Testis (tissue), 2 donors: ENCODE measurements at regions not wholly inside any gene's neighbourhood (a gene's known extent, or its start where the extent isn't known, plus 50 kb on each side); places are given as distances from the start of the nearest gene placed in this dataset.
"Not testable (repeated sequence)": the region's sequence is repeated elsewhere in the genome, so short reads cannot be mapped to it uniquely, and the experiment has no call there.

Source experiments
- DNase-seq: peaks from one replicate; pipeline ENCODE4 v3.0.0-alpha.2; 2019
- H3K27ac ChIP-seq, 2 donors: fragments of 200-600 bp; sonication (generic); one replicate each; pipeline ENCODE4 v1.5.1; 2019
- H3K27me3 ChIP-seq: fragments of 200-600 bp; sonication (generic); one replicate; pipeline ENCODE4 v1.5.1; 2019
- H3K36me3 ChIP-seq: fragments of 200-600 bp; sonication (generic); one replicate; pipeline ENCODE4 v1.5.1; 2017; ENCODE audit warnings: low read depth; ENCODE audit errors: missing control alignments
- H3K4me1 ChIP-seq: fragments of 200-600 bp; sonication (generic); one replicate; pipeline ENCODE4 v1.5.1; 2019
- H3K4me3 ChIP-seq, 2 donors: fragments of 200-600 bp; sonication (generic); one replicate each; pipeline ENCODE4 v1.5.1; 2017 to 2019
- H3K9me3 ChIP-seq: fragments of 200-600 bp; sonication (generic); one replicate; pipeline ENCODE4 v1.5.1; 2017
- POLR2A ChIP-seq: fragments of 450-650 bp; IDR thresholded peaks from one replicate; pipeline ENCODE4 v1.6.1; 2017; ENCODE audit warnings: antibody characterized with exemption, mild to moderate bottlenecking, moderate library complexity
- WGBS, 2 donors: methylation state at CpG; one replicate each; pipeline ENCODE4 v1.1.5; 2018; 5-methylcytosine and 5-hydroxymethylcytosine counted together
- intact Hi-C: fragments of 100-400 bp; cut with DNase I; formaldehyde crosslinking; loops from one replicate; pipeline ENCODE4 v1.15.1; 2023; ENCODE audit warnings: low total_unique reads
- TF ChIP-seq, protein P1 (sequence below), 3 experiments: fragments of 450-650 bp in 2 of 3; fragments of 200-600 bp in 1 of 3; sonication (generic) in 1 of 3; IDR thresholded peaks; one replicate each; pipeline ENCODE4 v1.5.1; 2016 to 2019; ENCODE audit warnings: antibody characterized with exemption in 3 of 3, mild to moderate bottlenecking in 2 of 3, moderate library complexity in 1 of 3

DNA sequence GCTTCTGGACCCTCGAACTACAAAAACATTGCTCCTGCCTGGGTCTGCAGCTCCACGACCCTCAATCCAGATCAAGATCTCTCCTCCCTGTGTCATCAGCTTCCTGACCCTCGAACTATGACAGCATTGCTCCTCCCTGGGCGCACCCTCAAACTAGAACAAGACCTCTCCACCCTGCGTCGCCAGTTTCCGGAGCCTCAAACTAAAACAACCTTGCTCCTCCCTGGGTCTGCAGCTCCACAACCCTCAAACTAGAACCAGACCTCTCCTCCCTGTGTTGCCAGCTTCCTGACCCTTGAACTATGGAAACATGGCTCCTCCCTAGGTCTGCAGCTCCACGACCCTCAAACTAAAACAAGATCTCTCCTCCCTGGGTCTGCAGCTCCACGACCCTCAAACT lies 339.7 kb upstream of the SULF2 start:
- Histone ChIP-seq H3K4me3 (no peak overlapping the region), H3K36me3 (no peaks in the 10 kb centered on the region), H3K4me1 (peaks cover 7% of the 10 kb centered on the region), H3K27ac (no peak overlapping the region), H3K27me3 (no peaks in the 10 kb centered on the region), H3K9me3 (no peaks in the 10 kb centered on the region)
- WGBS, 2 donors = 83 to 85% methylated on average over 9 of the region's 9 CpGs
- no peak for TF ChIP-seq POLR2A
- TF ChIP-seq, protein P1, sequence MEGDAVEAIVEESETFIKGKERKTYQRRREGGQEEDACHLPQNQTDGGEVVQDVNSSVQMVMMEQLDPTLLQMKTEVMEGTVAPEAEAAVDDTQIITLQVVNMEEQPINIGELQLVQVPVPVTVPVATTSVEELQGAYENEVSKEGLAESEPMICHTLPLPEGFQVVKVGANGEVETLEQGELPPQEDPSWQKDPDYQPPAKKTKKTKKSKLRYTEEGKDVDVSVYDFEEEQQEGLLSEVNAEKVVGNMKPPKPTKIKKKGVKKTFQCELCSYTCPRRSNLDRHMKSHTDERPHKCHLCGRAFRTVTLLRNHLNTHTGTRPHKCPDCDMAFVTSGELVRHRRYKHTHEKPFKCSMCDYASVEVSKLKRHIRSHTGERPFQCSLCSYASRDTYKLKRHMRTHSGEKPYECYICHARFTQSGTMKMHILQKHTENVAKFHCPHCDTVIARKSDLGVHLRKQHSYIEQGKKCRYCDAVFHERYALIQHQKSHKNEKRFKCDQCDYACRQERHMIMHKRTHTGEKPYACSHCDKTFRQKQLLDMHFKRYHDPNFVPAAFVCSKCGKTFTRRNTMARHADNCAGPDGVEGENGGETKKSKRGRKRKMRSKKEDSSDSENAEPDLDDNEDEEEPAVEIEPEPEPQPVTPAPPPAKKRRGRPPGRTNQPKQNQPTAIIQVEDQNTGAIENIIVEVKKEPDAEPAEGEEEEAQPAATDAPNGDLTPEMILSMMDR (IDR thresholded peaks at IDR 0.05) = no peak
- intact Hi-C loops = no loop called here
- no peak for DNase-seq

DNA sequence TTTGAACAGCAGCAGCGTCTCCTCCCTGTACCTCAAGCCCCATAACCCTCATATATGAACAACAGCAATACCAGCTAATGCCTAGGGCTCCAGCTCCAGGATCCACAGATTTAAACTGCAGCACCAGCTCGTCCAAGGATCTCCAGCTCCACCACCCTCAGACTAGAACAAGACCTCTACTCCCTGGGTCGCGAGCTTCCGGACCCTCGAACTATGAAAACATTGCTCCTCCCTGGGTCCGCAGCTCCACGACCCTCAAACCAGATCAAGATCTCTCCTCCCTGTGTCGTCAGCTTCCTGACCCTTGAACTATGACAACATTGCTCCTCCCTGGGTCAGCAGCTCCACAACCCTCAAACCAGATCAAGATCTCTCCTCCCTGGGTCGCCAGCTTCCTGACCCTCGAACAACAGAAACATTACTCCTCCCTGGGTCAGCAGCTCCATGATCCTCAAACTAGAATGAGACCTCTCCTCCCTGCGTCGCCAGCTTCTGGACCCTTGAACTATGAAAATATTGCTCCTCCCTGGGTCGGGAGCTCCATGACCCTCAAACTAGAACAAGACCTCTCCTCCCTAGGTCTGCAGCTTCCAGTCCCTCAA lies 339.0 kb upstream of the SULF2 start:
- WGBS, 2 donors = 81 to 98% methylated on average over 14 of the region's 14 CpGs
- Histone ChIP-seq H3K4me1 (peaks cover 4% of the 10 kb centered on the region), H3K27me3 (no peaks in the 10 kb centered on the region), H3K4me3 (no peak overlapping the region), H3K9me3 (no peaks in the 10 kb centered on the region), H3K27ac (no peak overlapping the region), H3K36me3 (no peaks in the 10 kb centered on the region)
- intact Hi-C loops = no loop called here
- TF ChIP-seq, protein P1 (IDR thresholded peaks at IDR 0.05) = no peak
- TF ChIP-seq POLR2A = no peak
- no peak for DNase-seq

- Histone ChIP-seq H3K27ac (no peak overlapping the region), H3K9me3 (no peaks in the 10 kb centered on the region), H3K4me3 (no peak overlapping the region), H3K27me3 (no peaks in the 10 kb centered on the region), H3K4me1 (no peaks in the 10 kb centered on the region), H3K36me3 (no peaks in the 10 kb centered on the region)
- intact Hi-C loops = no loop called here
- no peak for DNase-seq
- TF ChIP-seq POLR2A = no peak
- TF ChIP-seq, protein P1 (IDR thresholded peaks at IDR 0.05) = no peak
- 86 to 91% methylated on average over 8 of the region's 8 CpGs for WGBS, 2 donors
Observed at GRCh38 chr20:48120120-48120519, 334.8 kb upstream of the SULF2 start.

DNA sequence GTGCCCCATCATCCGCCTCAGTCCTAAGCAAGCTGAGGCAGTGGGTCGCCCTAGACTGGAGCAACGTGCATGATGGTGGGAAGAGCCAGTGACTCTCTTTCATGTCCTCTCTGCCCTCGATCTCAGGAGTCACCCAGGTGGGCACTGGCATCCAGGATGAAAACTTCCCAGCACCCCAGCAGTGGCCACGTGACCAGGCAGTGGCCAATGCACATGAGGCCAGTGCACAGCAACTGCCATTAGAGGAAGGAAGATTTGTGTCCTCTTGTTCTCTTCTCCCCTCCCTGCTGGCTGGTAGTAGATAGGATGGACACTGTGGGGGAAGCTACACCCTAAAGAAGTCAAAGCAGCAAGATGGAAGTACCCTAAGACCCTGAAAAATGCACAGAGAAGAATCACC lies 334.1 kb upstream of the SULF2 start:
- H3K4me1 ChIP-seq, H3K4me3 ChIP-seq, DNase-seq, H3K36me3 ChIP-seq, H3K9me3 ChIP-seq, H3K27me3 ChIP-seq, intact Hi-C loops, H3K27ac ChIP-seq: not testable (repeated sequence)
- WGBS, 2 donors = 92 to 93% methylated on average over 5 of the region's 5 CpGs

GRCh38 chr20:48115502-48115901 lies 330.2 kb upstream of the SULF2 start:
- Histone ChIP-seq H3K36me3 (no peaks in the 10 kb centered on the region), H3K27me3 (no peaks in the 10 kb centered on the region), H3K4me1 (no peaks in the 10 kb centered on the region), H3K9me3 (no peaks in the 10 kb centered on the region), H3K4me3 (no peak overlapping the region), H3K27ac (no peak overlapping the region)
- intact Hi-C loops = no loop called here
- no peak for DNase-seq
- WGBS, 2 donors = 91 to 94% methylated on average over 4 of the region's 4 CpGs
- no peak for TF ChIP-seq POLR2A
- TF ChIP-seq, protein P1 (IDR thresholded peaks at IDR 0.05) = no peak
